HG03432 (cell line): ENCODE measurements at regions not wholly inside any gene's neighbourhood (a gene's known extent, or its start where the extent isn't known, plus 50 kb on each side); places are given as distances from the start of the nearest gene placed in this dataset.

Source experiments
- ATAC-seq: cut with Tn5 transposase; IDR thresholded peaks from one replicate; pipeline ENCODE4 v1.9.1; 2021; ENCODE audit warnings: mild to moderate bottlenecking, moderate library complexity; ENCODE audit not compliant: unreplicated experiment

DNA sequence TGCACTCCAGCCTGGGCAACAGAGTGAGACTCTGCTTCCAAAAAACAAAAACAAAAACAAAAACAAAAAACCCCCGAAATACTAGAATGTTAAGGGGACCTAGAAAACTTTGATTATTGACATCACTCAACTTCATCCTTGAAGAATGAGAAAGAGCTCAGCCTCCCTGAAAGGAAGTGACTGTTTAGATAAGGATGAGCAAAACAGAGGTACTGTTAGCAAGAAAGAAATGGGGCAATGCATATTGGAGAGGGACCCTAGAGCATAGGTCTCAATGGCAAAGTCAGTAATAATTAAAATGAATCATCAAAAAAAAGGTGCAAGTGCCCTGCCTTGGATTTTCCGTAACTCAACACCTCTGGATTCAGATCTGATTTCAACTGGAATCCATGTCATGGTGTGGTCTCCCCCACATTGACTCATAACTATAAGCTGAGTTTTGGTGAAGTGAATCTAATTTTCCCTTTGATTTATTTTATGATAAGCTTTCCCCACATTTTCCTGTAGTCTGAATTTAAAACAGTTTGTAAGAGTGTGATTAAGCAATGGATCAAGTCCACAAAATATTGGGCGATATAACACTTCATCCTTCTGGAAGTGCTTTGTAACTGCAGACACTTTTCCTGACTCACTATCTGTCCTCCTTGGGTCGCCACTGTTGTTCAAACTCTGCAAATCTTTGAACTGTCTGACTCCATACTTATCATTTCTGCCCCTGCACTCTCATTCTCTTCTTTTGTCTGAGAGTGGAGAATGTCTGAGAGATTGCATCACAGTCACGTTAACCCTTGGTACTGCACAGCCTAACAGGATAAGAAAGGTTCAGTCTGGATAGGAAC, 224.8 kb upstream of the LYZL1 start:
- ATAC-seq, result no peak

GRCh38 chr10:29064680-29065079, 224.2 kb upstream of the LYZL1 start:
- ATAC-seq, result no peak

- ATAC-seq, result no peak
Observed at GRCh38 chr10:29067161-29067560, 221.7 kb upstream of the LYZL1 start.

GRCh38 chr10:29067628-29068027, 221.2 kb upstream of the LYZL1 start:
- no peak for ATAC-seq

DNA sequence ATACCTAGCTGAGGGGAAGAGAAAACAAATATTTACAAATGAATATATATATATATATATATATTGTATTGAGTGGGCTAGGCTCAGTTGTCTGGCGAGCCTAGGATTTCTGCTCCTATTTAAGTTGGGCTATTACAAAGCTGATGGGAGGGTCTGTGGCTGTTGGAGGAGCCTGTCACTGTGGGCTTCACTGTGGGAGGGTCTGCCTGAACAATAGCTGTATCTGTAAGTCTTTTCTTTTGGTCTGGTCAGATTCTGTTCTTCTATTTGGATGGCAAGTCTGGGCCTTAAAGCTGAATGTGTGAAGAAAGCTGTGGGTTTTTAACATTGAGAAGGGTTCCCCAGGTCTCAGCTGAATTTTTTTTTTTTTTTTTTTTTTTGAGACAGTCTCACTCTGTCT, 220.6 kb upstream of the LYZL1 start:
- no peak for ATAC-seq

DNA sequence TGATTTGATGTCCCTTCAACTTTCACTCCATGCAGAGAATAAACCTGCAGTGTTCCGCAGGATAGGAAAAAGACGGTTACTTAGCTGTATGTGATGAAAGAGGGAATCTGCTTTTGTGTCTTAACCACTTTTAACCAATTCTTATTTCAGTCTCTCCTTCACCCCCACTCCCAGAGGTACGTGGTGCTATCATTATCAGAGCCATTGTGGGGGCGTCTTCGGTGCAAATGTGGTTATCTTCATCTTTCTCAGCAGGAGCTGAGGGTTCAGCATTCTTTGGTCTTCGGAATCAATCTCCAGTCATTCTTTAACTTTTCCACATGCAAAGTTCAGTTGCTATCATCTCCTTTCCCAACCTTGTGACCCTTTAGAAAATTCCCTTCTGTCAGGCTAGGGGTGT, 219.9 kb upstream of the LYZL1 start:
- ATAC-seq, result no peak

DNA sequence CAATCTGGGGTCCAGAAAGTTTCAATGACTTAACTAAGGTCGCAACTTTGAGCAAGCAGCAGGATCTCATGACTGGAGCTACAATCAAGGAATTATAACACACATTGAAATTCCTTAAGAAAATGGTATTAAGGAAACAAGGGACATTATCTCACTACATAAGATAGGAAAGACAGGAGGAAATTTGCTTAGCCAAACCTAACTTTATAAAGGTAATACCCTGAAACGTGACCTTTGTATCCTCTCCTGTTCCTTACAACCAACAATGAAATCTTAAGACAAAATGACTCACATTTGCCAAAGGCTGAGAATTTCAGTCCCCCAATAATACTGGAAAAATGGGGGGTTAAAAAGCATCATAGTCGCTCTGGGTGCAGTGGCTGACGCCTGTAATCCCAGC, 218.9 kb upstream of the LYZL1 start:
- ATAC-seq, result no peak

DNA sequence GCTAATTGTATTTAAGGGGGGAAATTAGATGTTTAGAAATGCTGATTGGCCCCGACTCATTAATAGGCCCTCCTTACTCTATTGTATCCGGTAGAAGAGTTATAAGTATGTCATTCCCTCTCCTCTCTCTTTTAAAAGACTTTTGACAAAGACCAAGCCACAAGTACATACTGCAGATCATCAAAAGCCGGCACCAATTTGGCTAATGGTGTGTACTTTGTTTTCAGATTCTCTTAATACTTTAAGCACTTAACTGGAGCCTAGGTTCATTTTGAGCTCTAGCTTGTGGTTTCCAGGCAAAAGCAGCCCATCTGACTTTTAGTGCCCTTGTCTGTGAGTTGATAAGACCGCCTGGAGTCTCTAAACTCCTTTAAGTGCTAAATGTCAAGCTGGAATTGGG, 210.0 kb upstream of the LYZL1 start:
- no peak for ATAC-seq

DNA sequence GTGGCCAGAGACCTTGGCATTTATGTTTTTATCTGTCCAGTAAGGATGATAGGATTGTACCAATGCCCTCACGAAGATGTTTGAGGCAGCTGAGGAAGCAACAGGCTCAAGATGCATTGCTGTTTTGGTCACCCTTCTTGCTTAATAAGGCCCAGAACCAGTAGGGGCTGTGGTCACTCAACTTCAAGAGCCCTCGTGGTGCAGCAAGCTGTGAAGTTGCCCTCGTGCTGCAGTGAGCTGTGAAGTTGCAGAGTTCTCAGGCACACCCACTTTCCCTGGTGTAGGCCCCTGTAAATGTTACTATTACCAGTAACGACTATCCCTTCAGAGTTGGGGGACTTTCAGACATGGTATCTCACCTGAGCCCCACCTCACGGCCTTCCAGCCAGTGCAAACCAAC, 207.6 kb upstream of the LYZL1 start:
- no peak for ATAC-seq

DNA sequence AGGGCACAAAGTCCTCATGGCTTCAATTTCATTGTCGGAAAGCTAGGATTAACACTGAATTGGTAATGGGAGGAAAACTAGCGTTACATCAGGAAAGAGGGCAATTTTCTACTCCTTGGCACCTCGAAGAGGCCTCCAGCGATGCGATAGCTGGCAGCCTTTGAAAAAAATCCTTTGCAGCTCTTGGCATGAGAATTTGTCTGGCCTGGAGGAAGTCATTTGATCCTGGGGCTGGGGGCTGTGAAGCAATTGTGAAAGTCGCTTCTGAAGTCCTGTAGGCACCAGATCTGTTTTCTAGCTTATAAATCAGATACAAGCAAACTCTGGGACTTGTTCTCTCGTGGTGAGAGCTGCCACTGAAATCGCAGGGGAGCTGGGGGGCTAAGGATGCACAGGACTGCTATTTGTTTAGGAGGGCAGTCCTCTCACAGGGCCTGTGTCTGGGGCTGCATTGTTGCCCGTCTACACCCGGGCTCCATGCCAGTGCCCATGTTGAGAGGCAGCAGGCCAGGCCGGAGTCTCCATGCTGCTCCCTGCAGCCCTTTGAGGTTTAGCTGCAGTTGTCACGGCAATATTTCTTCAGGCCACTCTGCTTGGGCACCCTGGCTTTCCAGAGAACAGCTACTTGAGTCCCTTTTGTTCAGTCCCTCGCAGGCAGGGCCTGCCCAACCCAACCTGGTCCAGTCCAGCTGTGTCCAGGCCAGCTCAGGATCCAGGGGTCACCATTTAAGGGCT, 206.8 kb upstream of the LYZL1 start:
- ATAC-seq, result no peak

DNA sequence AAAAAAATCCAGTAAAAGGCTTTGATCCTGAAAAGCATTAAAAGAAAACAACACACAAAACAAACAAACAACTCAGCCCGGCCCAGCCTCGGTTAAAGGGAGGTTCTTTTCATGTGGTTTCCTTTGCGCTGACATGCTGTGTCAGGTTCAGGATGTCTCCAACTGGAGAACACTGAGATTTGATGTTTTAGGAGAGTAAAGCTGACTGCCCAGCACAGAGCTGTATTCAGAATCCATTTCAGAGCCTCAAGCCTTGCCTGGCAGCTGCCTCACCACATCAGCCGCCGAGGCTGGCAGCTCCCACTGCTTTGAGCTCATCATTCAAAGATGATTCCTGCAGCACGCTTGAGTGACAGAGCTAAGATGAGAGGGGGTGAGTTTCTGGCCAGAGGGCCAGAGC, 205.8 kb upstream of the LYZL1 start:
- no peak for ATAC-seq

DNA sequence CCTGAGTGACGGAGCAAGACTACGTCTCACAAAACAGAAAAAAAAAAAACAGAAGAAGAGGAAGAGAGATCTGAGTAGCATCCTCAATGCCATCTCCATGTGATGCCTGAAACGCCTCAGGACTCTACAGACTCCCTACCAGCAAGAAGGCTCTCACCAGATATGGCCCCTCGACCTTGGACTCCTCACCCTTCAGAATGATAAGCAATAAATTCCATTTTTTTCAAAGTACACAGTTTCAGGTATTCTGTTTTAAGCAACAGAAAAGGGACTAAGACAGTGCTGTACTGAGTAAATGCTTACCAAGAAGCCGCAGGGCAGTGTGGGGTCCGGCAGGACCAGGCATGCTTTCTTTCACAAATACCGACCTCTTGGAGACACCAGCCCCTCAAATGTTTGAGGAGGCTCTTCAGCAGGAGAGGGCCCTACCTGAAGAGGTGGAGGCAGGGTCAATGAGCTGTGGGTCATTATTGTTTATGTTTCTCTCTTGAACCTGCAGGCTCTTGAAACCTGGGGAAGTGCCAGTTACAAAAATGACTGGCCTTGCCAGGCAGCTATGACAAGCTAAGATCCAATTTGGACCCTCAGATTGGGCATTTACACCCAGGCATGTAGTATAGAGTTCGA, 204.1 kb upstream of the LYZL1 start:
- no peak for ATAC-seq

- ATAC-seq, result no peak
Observed at GRCh38 chr10:29089091-29089490, 199.8 kb upstream of the LYZL1 start.

DNA sequence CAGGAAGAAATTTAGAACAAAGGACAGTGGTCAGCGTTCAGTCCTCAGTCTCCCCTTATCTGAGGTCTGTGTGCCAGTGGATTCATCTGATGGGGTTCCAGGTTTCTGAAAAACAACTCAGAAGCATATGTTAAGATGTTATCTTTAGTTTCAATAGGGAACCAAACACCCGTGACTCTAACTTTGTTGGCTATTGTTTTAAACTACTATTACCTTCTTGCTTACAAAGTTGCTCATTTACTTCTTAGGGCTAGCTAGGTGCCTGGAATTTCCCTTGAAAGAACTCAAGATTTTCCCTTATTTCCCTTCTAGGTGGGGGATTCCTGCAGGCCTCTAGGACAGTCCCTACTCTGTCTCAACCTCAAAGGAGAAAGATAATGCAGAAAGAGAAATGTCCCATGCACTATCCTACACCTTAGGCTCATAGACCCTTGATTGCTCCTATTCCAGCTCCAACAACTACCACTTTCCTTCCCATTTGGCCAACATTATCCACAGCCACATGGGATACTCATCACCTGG, 192.5 kb upstream of the LYZL1 start:
- ATAC-seq, result no peak

- ATAC-seq, result no peak
Observed at GRCh38 chr10:29098423-29098822, 190.4 kb upstream of the LYZL1 start.

- no peak for ATAC-seq
Observed at GRCh38 chr10:29099001-29099400, 189.9 kb upstream of the LYZL1 start.

DNA sequence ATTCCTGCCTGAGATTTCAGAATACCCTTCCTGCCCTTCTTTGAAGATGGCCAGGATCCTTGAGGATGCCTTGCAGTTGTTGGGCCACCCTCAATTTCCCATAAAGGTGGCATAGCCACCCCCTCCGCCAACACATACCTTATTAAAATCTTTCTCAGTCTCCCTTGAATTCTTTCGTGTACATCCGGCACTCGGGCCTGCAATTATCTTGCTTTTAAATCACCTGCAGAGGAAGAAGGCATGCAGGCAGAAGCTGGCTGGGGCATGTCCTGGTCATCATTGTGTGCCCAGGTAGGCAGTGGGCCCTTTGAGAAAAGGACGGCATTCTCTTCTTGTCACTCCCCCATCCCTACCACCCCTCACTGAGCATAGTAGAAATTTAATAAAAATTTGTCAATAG, 189.5 kb upstream of the LYZL1 start:
- no peak for ATAC-seq

- ATAC-seq, result no peak
Observed at GRCh38 chr10:29100505-29100904, 188.4 kb upstream of the LYZL1 start.

- ATAC-seq, result no peak
Observed at GRCh38 chr10:29102233-29102632, 186.6 kb upstream of the LYZL1 start.

DNA sequence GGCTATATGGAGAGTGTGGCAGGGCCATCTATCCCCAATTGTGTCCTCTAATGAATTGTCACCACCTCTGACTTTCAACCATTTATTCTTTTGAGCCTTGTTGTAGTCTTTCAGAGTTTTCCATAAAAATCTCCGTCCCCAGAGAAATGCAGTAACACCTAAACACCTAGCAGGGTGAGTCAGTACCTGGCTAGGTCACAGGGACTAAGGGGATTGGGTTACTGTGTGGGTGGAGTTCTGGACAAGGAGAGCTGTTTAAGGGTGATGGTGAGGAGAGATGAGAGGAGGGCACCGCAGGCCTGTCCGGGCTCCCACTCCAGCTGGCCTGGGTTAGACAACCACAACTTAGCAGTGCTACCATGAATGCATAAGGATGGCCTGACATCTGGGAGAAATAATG, 186.2 kb upstream of the LYZL1 start:
- no peak for ATAC-seq

DNA sequence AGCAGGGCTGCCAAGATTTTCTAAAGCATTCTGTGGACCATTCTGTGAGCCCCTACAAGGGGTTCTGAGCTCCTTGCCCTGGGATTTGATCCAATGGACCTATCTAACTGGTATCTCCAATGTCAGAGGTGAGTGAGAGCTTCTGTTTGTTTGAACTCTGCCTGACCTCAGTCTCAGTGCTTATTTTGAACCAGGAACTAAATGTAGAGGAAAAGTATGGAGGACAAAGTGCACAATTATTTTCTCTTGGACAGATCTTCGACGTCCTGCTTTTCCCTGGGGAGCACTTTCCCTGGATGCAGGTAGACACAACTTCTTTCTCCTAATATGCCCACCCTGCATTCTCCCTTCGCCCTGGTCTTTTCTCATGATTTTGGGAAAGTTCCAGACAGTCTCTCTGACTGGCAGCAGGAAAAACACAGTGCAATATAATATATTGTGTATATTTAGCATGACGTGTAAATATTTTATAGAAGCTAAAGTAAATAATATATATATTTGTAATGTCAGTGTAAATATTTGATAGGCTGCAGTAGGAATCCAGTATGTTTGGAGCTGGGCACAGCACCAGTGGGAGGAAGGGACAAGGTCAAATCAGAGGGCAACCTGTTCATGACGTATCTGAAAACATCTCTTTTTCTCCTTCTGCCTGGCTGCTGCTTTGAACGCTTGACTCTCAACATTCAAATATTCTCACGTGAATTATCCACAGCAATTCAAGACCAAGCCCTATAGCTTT, 184.0 kb upstream of the LYZL1 start:
- ATAC-seq, result no peak
